DMS114 treated with DMSO at 0.1 percent for 48 hours (cell line): ENCODE measurements at regions not wholly inside any gene's neighbourhood (a gene's known extent, or its start where the extent isn't known, plus 50 kb on each side); places are given as distances from the start of the nearest gene placed in this dataset.

Experiments used
- DNase-seq: peaks from one replicate; lab custom pipeline; 2025; ENCODE audit not compliant: unreplicated experiment; lab: John Stamatoyannopoulos, UW

DNA sequence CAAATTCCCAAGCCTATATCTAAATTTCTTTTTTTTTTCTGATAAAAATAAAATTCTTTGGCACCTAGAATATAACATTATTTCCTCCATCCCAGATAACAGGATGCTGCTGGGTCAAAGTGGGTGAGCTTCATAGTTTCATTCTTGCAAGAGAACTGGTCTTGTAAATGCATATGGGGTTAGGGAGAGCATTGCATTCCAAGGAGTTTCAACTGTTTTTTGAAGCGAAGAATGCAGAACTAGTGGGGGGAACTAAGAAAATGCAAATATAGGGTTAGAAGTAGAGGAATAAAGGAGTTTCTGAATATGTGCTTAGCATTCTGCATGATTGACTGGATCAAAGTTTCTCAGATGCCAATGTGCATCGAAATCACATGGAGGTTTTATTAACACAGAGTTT, 347.2 kb upstream of the XYLT1 start:
- DNase-seq, result no peak

DNA sequence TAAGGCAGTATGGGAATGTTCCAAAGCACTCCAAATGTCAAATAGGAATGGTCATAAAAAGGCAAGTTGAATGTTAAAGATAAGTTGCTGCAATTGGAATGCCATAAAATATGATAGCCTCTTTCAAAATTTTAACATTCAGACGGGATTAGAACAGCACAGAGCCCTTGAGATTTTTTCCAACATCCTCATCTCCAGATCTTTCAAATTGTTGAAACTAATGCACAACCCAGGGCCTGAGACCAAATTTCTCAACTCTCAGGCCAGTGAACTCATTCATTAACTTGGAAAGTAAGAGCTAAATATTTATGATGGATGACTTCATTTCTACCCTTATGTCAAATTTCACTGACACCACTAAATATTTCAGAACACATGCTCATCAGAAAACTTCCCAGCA, 346.5 kb upstream of the XYLT1 start:
- no peak for DNase-seq

DNA sequence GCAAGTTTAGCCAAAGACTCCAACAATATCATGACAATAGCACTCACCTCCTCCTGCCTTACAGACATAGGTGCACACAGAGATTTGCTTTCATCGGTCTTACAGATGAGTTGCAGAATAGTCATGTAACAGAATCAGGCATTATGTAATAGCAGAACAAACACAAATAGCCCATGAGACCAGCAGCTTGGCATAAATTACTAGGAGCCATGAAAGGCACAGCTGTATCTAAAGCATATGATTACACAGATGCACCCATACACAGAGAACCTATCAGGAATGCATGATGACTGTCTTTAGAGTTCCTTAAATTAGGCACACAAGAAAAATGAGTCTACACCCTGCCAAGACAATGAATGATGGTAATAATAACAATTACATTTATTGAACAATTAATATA, 342.0 kb upstream of the XYLT1 start:
- DNase-seq, result no peak

DNA sequence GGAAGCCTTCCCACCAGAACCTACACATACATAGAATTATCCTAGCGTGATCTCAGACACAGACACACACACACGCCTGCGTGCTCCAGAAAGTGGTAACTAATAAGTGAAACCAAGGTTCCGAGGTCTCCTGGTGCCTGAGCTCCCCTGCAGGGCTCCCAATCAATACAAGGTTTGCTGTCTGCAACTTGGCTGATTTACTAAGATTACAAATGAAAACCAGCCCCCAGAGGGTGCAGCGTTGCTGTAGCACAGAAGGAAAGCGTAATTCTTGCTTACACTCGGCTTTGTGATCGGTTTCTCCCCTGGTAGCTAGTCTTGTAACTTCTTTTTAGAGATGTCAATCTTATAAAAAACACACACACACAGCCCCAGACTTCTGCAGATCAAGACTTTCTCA, 334.1 kb upstream of the XYLT1 start:
- DNase-seq, result no peak

DNA sequence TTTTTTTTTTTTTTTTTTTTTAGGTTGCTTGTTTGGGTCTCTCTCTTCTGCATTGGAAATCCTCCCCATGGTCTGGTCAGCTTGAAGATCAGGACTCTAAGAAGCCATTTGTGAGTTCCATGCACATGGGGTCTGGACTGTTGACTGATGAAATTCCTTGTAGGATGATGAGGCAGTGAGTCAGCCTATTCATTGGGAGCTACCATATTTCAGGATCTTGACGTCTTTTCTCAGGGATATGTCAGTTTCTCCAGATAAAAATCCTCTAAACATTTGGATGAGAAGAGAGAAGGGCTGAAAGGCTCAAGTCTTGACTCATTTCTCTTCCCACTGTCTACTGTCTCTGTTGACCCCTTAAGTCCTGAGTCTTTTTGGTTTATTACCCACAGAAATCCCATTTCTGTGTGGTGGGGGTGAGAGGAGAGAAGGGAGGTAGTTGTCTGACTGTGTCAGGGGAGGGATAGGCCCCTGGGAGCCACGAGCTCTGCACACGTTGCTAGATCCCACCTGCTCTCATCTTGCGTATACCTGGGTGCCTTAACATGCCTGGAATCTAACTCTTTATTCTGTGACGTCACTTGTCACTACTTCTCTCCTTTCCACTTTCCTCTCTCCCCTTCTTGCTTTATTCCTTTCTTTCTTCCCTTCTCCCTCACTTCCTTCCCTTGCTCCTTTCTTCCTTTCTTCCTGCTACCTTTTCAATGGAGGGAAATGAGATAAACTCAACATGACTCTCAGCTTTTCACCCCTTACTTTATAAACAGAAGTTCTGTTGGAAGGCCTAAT, 333.1 kb upstream of the XYLT1 start:
- no peak for DNase-seq

GRCh38 chr16:17802571-17802970, 331.8 kb upstream of the XYLT1 start:
- DNase-seq, result no peak

GRCh38 chr16:17801068-17801467, 330.3 kb upstream of the XYLT1 start:
- no peak for DNase-seq

- DNase-seq, result no peak
These were observed 328.0 kb upstream of the XYLT1 start for GRCh38 chr16:17798716-17799115.

DNA sequence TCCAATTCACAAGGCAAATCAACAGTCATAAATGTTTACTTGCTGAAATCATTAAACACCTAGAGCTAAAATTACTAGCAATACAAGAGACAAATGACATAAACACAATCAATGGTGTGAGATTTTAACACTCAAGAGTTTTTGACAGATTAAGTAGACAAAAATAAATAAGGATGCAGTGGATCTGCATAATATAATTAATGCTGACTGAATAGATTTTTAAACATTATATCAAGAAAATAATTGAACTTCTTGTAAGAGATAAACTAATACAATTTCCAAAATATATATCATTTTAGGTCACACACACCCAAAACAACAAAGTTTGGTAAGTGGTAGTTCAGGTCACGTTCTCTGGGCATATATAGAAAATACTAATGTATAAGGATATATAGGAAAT, 322.6 kb upstream of the XYLT1 start:
- DNase-seq, result no peak

- no peak for DNase-seq
These were observed 313.3 kb upstream of the XYLT1 start for GRCh38 chr16:17784073-17784472.

DNA sequence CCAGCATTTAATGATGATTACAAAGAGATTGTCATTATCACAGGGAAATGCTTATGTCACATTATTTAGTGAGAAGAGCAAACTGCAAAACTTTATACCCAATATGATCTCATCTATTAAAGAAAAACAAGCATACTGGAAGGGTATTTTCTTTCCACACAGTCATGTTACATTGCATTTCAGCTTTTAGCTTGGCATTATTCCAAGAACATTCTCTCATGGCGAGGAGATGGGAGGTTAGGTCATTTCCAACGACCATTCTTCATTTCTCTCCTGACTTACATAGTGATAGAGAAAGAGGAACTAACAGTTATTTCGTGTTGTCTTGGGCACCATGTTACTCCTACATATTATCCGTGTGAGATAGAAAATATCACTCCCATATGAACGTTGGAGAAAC, 309.4 kb upstream of the XYLT1 start:
- no peak for DNase-seq

- no peak for DNase-seq
These were observed 306.7 kb upstream of the XYLT1 start for GRCh38 chr16:17777408-17777863.

GRCh38 chr16:17776888-17777287, 306.1 kb upstream of the XYLT1 start:
- no peak for DNase-seq

DNA sequence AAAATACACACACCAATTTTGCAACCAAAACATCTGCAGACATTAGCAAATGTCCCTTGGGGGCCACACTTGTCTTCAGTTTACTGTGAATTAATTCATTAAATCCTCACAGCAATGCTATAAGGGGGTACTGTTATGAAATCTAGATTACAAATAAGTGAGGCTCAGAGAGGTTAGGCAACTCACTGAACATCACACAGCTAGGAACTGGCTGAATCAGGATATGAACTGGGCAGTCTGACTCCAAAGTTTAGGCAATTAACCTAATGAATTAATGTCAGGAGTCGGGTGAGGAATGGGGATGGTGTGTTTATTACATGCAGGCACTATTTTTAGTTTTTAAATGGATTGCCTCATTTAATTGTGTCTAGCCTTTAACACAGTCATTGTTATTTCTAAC, 305.7 kb upstream of the XYLT1 start:
- DNase-seq, result no peak

GRCh38 chr16:17775061-17775460, 304.3 kb upstream of the XYLT1 start:
- DNase-seq, result no peak

DNA sequence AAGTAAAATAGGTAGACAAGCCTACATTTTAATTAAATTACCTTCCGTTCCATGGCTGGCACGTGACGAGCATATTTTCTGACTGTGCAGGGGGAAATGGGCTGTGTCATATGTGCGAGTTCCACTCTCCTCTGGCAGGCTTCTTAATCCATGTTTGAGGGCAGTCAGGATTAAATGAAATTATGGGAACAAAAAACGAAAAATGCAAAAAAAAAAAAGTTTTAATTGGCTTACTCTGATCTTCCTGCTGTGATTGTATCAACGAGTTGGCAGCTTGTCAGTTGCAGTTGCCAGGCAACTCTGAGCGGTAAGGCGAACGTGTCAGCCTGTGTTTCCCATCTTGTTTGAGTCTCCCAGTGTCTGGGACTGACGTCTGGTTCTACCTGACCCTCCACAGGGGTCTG, 302.9 kb upstream of the XYLT1 start:
- no peak for DNase-seq

DNA sequence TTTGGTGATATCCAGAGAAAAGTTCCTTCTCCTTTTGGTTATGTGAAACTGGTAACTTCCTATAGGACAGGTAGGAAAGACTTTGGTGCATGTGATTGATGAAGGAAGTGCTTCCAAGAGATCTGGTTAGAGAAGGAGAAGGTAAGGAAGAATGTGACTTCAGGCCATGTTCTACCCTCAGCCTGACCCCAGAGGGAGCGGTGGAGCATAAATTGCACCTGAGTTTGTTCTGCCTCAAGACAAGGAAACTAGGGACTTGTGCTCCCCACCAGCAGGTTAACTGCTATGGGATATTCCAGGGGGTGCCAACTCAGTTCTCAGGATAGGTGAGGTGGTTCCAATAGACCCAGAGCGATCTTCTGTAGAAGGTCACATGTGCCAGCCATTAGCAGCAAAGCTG, 299.3 kb upstream of the XYLT1 start:
- no peak for DNase-seq

DNA sequence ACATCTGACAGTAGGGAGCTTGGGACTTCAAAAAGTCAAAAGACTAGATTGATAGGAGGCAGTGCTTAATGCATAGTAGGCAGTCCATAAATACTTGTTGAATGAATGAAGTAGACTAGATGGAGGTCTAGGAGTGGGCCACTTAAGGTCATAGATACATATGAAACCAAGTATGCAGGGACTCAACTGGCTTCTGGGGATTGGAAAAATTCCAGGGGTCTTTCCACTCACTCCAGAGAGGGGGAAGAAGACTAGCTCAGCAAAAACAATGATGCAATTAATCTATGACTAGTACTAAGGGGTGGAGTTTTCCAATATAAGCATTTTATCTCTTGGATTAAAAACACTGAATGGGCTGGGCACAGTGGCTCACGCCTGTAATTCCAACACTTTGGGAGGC, 298.3 kb upstream of the XYLT1 start:
- DNase-seq, result no peak

DNA sequence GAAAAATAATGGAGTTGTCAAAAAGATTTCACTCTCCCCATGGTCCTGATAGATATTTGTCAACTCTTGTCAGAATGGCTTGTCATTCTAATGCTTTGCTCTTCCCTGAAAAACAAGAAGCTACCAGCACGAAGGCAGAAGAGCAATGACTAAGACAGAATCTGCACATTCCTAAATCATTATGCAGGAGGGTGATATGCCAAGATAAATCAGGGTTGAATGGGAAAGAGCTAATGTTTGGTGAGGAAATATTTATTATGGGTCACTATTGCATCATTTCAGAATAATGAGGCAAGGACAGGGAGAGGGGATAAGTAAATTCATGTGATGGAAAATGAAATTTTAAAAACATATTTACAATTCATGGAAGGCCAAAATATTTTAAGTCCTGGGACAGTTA, 297.5 kb upstream of the XYLT1 start:
- no peak for DNase-seq

DNA sequence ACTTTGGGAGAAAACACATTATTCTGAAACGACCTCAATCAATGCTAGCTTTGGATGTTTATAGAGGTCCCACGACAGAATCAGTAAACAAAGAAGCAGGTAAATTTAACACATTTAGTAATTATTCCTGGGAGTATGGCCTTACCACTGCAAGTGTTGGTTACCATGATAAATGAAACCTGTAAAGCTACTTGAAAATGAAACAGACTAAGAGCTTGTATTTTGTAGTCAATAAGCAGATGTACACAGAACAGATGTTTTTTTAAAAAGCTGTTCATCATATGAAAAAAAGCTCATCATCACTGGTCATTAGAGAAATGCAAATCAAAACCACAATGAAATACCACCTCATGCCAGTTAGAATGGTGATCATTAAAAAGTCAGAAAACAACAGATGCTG, 295.3 kb upstream of the XYLT1 start:
- DNase-seq, result no peak

GRCh38 chr16:17759451-17760390, 289.0 kb upstream of the XYLT1 start:
- no peak for DNase-seq

DNA sequence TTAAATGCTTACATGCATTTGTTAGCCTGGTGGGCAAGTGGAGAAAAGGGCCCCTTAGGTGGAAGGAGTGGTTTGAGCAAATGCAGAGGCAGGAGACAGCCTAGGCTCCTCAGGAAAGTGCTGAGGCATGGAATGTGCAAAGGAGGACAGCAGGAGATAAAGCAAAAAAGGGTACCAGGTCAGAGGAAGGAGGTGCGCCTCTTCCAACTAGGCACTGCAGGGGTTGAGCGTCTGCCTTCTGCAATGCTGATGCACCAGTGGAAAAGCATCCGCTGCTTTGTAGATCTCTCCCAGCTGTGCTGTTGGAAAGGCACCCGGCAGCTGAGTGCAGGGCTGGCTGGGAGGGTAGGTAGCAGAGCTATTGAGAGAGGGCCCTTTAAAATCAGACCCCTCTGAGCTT, 287.0 kb upstream of the XYLT1 start:
- no peak for DNase-seq
